ENCODE measurements at regions not wholly inside any gene's neighbourhood (a gene's known extent, or its start where the extent isn't known, plus 50 kb on each side); places are given as distances from the start of the nearest gene placed in this dataset.

DNA sequence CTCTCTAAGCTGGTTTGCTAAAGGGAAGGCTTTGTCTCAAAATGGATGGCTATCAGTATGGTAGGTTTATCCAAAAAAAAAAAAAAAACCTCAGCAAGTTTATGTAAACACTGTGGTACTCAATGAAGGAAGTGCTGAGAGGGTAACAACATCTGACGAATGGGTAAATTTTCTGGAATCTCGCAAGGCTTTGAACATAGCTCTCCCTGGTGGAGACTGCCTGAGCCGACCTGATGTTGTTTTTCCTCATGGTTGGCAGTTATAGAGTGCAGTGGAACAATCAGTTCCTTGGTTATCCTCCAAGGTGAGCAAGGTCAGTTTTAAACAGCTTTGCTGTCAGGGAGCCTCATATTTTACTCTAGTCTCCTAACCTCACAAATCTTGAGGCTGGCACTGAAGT lies 94.6 kb downstream of the ZPLD1 start:
- Mint-ChIP-seq H3K4me1 (ENCODE audit: unreplicated experiment) (peaks cover 6% of the 10 kb centered on the region), H3K27ac (no peak overlapping the region), H3K9me3 (peaks cover 9% of the 10 kb centered on the region), H3K4me3 (no peak overlapping the region), H3K36me3 (no peaks in the 10 kb centered on the region), H3K27me3 (no peaks in the 10 kb centered on the region)
- DNase-seq (ENCODE audit: extremely low spot score, unreplicated experiment) = no peak
- TF ChIP-seq CTCF (conservative IDR thresholded peaks at IDR 0.05) = peak; percentile 51

- H3K4me3 Mint-ChIP-seq = no peak overlapping the region
- no peak for TF ChIP-seq CTCF (conservative IDR thresholded peaks at IDR 0.05)
- DNase-seq (ENCODE audit: extremely low spot score, unreplicated experiment) = no peak
- H3K36me3 Mint-ChIP-seq = no peaks in the 10 kb centered on the region
- H3K4me1 Mint-ChIP-seq (ENCODE audit: unreplicated experiment) = peaks cover 6% of the 10 kb centered on the region
- H3K9me3 Mint-ChIP-seq = peaks cover 9% of the 10 kb centered on the region
- H3K27ac Mint-ChIP-seq = no peak overlapping the region
- H3K27me3 Mint-ChIP-seq = no peaks in the 10 kb centered on the region
Observed at GRCh38 chr3:102530415-102531181, 95.8 kb downstream of the ZPLD1 start.

- H3K27me3 Mint-ChIP-seq = no peaks in the 10 kb centered on the region
- H3K27ac Mint-ChIP-seq = no peak overlapping the region
- peaks cover 9% of the 10 kb centered on the region for H3K9me3 Mint-ChIP-seq
- no peak for DNase-seq (ENCODE audit: extremely low spot score, unreplicated experiment)
- no peaks in the 10 kb centered on the region for H3K36me3 Mint-ChIP-seq
- no peak for TF ChIP-seq CTCF (conservative IDR thresholded peaks at IDR 0.05)
- H3K4me3 Mint-ChIP-seq = no peak overlapping the region
- H3K4me1 Mint-ChIP-seq (ENCODE audit: unreplicated experiment) = peaks cover 6% of the 10 kb centered on the region
Observed at GRCh38 chr3:102531686-102532085, 96.9 kb downstream of the ZPLD1 start.

- Mint-ChIP-seq H3K27ac (no peak overlapping the region), H3K27me3 (no peaks in the 10 kb centered on the region), H3K4me3 (no peak overlapping the region), H3K9me3 (peaks cover 9% of the 10 kb centered on the region), H3K4me1 (ENCODE audit: unreplicated experiment) (peaks cover 6% of the 10 kb centered on the region), H3K36me3 (no peaks in the 10 kb centered on the region)
- no peak for TF ChIP-seq CTCF (conservative IDR thresholded peaks at IDR 0.05)
- DNase-seq (ENCODE audit: extremely low spot score, unreplicated experiment) = no peak
Observed at GRCh38 chr3:102532901-102533300, 98.1 kb downstream of the ZPLD1 start.

GRCh38 chr3:102533784-102534183 lies 99.0 kb downstream of the ZPLD1 start:
- Mint-ChIP-seq H3K36me3 (no peaks in the 10 kb centered on the region), H3K27ac (no peak overlapping the region), H3K27me3 (no peaks in the 10 kb centered on the region), H3K4me3 (no peak overlapping the region), H3K9me3 (peaks cover 9% of the 10 kb centered on the region), H3K4me1 (ENCODE audit: unreplicated experiment) (peaks cover 6% of the 10 kb centered on the region)
- no peak for DNase-seq (ENCODE audit: extremely low spot score, unreplicated experiment)
- no peak for TF ChIP-seq CTCF (conservative IDR thresholded peaks at IDR 0.05)

All from type B pancreatic cell (in vitro differentiated cells).